AG04450 (cell line): ENCODE measurements at regions not wholly inside any gene's neighbourhood (a gene's known extent, or its start where the extent isn't known, plus 50 kb on each side); places are given as distances from the start of the nearest gene placed in this dataset.

Source experiments
- CTCF ChIA-PET: fragments of 300-600, 350-600 bp; formaldehyde crosslinking; extraction: SDS; loops from one replicate; lab custom pipeline; 2022; ENCODE audit warnings: antibody characterized with exemption, inconsistent platforms; lab: Charles Lee
- POLR2A ChIA-PET: fragments of 350-600 bp; formaldehyde crosslinking; extraction: SDS; loops from one replicate; lab custom pipeline; 2021; ENCODE audit warnings: antibody characterized with exemption, inconsistent platforms; lab: Yijun Ruan, JAX
- DNase-seq: peaks from one replicate; pipeline ENCODE4 v3.0.0-alpha.2; 2011; ENCODE audit warnings: low read depth, low spot score
- H3K27ac ChIP-seq: one replicate; pipeline ENCODE4 v1.5.1; 2012; ENCODE audit warnings: low read depth, low read length, control low read depth
- H3K27me3 ChIP-seq: one replicate; pipeline ENCODE4 v1.6.0; 2012; ENCODE audit warnings: low read length; ENCODE audit not compliant: control insufficient read depth, insufficient read depth
- H3K4me3 ChIP-seq: 2 replicates; pipeline ENCODE4 v1.5.1; 2011; ENCODE audit warnings: mild to moderate bottlenecking, low read depth, low read length, control low read depth
- H3K9me3 ChIP-seq: 2 replicates; pipeline ENCODE4 v1.5.1; 2012; ENCODE audit warnings: low read length; ENCODE audit not compliant: control insufficient read depth, insufficient read depth
- TF ChIP-seq, protein P1 (sequence below): IDR thresholded peaks from 2 replicates; pipeline ENCODE4 v1.5.1; 2011; ENCODE audit warnings: low read depth, low read length, control low read depth, inconsistent platforms

DNA sequence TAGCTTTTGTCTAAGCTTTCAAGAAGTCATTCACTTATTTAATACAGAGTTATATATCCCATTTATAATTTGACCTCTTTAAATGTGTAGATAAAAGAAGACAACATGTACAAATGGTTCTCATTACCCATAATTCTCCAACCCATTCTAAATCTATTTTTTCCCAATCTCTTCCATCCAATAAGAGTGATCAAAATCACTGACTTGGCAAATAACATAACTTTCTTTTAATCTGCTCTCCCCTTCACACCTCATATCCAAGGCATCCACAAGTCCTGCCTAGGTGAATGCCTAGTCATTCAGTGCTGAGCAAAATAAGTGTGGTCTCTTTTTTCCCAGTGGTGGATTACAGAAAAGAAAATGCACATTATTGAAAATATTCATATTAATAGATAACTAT lies 1231.1 kb downstream of the CDH11 start:
- CTCF ChIA-PET, result no interaction called here

DNA sequence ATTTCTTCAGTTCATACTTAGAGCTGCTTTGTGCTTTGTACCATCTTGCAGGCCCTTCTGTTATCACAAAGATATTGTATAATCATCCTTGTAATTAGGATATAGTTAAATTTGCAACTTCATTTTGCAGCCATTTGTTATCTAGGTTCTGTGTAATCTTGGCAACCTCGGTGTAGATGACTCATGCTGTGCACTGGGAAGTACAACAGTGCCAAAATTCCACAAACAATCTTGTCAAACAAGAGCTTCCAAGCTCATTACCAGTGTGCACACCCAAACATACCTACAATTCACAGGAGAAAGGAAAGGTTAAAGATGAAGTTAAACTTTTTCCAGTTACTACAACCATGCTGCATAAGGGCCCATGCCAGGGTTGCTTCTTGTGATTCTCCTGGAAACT lies 1231.8 kb downstream of the CDH11 start:
- TF ChIP-seq, protein P1, sequence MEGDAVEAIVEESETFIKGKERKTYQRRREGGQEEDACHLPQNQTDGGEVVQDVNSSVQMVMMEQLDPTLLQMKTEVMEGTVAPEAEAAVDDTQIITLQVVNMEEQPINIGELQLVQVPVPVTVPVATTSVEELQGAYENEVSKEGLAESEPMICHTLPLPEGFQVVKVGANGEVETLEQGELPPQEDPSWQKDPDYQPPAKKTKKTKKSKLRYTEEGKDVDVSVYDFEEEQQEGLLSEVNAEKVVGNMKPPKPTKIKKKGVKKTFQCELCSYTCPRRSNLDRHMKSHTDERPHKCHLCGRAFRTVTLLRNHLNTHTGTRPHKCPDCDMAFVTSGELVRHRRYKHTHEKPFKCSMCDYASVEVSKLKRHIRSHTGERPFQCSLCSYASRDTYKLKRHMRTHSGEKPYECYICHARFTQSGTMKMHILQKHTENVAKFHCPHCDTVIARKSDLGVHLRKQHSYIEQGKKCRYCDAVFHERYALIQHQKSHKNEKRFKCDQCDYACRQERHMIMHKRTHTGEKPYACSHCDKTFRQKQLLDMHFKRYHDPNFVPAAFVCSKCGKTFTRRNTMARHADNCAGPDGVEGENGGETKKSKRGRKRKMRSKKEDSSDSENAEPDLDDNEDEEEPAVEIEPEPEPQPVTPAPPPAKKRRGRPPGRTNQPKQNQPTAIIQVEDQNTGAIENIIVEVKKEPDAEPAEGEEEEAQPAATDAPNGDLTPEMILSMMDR, result no peak
- Histone ChIP-seq H3K4me3 (no peak overlapping the region), H3K27me3 (no peaks in the 10 kb centered on the region), H3K9me3 (no peaks in the 10 kb centered on the region), H3K27ac (no peak overlapping the region)
- POLR2A ChIA-PET, result no interaction called here
- DNase-seq, result no peak
- CTCF ChIA-PET, result no interaction called here

More for the DNA sequence above, 1231.1 kb downstream of the CDH11 start:
- no peaks in the 10 kb centered on the region for H3K9me3 ChIP-seq
- no peak overlapping the region for H3K4me3 ChIP-seq
- POLR2A ChIA-PET, result no interaction called here
- TF ChIP-seq, protein P1, result no peak
- no peaks in the 10 kb centered on the region for H3K27me3 ChIP-seq
- H3K27ac ChIP-seq, result no peak overlapping the region
- no peak for DNase-seq

GRCh38 chr16:63883091-63883490 lies 1238.8 kb downstream of the CDH11 start:
- POLR2A ChIA-PET, result no interaction called here
- no peak overlapping the region for H3K4me3 ChIP-seq
- CTCF ChIA-PET, result no interaction called here

DNA sequence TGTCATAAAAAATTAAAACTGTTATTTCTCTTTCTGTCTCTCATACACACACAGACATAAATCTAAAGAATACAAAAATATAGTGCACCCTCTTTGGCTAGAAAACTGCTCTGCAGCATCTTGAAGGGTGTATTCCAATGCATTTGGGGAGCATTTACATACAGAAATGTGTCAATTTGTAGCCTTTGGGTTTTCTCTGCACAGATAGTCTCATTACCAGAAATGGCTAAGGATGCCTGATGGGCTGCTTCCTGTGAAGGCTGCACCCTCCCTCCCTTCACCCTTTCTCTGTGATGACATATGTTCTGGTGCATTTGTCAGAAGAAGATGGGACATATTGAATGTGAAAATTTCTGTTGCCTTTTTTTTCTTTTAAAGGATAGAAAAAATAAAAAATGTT lies 1239.3 kb downstream of the CDH11 start:
- no peaks in the 10 kb centered on the region for H3K27me3 ChIP-seq
- no peaks in the 10 kb centered on the region for H3K9me3 ChIP-seq
- ChIA-PET POLR2A (no interaction called here), CTCF (no interaction called here)
- no peak overlapping the region for H3K4me3 ChIP-seq
- no peak overlapping the region for H3K27ac ChIP-seq
- no peak for DNase-seq
- TF ChIP-seq, protein P1, result no peak

More at GRCh38 chr16:63883091-63883490, 1238.8 kb downstream of the CDH11 start:
- Histone ChIP-seq H3K9me3 (no peaks in the 10 kb centered on the region), H3K27me3 (no peaks in the 10 kb centered on the region), H3K27ac (no peak overlapping the region)
- no peak for DNase-seq
- TF ChIP-seq, protein P1, result no peak

- Histone ChIP-seq H3K27me3 (no peaks in the 10 kb centered on the region), H3K4me3 (no peak overlapping the region), H3K27ac (no peak overlapping the region), H3K9me3 (no peaks in the 10 kb centered on the region)
- ChIA-PET POLR2A (no interaction called here), CTCF (no interaction called here)
- TF ChIP-seq, protein P1, result no peak
- no peak for DNase-seq
These were observed 1240.9 kb downstream of the CDH11 start for GRCh38 chr16:63880948-63881347.
